ENCODE measurements at regions not wholly inside any gene's neighbourhood (a gene's known extent, or its start where the extent isn't known, plus 50 kb on each side); places are given as distances from the start of the nearest gene placed in this dataset.

- TF ChIP-seq ZFP36 (IDR thresholded peaks at IDR 0.05; ENCODE audit: borderline replicate concordance, partially characterized antibody): no peak
- no peak for TF ChIP-seq JUN (IDR thresholded peaks at IDR 0.05)
- no peak for TF ChIP-seq MAFK (IDR thresholded peaks at IDR 0.05; ENCODE audit: partially characterized antibody)
- TF ChIP-seq RCOR1 (IDR thresholded peaks at IDR 0.05; ENCODE audit: low read depth, low read length): no peak
- TF ChIP-seq RARB (CRISPR knock-in tag; IDR thresholded peaks at IDR 0.05): no peak
Measured at GRCh38 chr14:83607682-83608081, 1922.3 kb upstream of the FLRT2 start (continued).

DNA sequence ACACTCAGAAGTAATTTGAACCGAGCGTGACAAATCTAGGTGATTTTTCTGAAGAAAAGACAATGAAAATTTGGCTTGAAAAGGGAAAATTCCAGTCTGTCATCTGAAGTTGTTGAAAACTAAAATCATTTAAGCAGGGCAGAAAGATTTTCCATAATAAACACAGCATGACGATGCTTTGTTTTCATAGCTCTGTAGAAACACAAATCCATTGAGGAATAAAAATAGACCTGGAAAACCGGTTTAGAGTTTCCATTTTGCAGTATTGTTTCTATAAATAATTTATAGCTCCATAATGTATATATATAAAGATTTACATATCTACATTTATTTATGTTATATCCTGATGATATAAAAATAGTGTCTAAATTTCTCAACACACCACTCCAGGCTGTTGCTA lies 1918.5 kb upstream of the FLRT2 start:
- POLR2A ChIA-PET: no interaction called here
- Histone ChIP-seq H3K9me3 (no peaks in the 10 kb centered on the region), H3K27ac (no peak overlapping the region), H3K4me2 (no peak overlapping the region), H3K4me1 (no peaks in the 10 kb centered on the region), H3K4me3 (no peak overlapping the region)
- CTCF ChIA-PET: no interaction called here
- WGBS (ENCODE audit: missing lambda C conversion rate): 29% methylated on average over 4 of the region's 4 CpGs
- FAIRE-seq: no peak
- ATAC-seq: no peak
- no peak for DNase-seq (ENCODE audit: low read depth in 1 of 2, low spot score in 1 of 2)
- TF ChIP-seq, protein P1, sequence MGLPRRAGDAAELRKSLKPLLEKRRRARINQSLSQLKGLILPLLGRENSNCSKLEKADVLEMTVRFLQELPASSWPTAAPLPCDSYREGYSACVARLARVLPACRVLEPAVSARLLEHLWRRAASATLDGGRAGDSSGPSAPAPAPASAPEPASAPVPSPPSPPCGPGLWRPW (IDR thresholded peaks at IDR 0.05): no peak
- no peak for TF ChIP-seq ZFP36 (IDR thresholded peaks at IDR 0.05; ENCODE audit: borderline replicate concordance, partially characterized antibody)
- TF ChIP-seq, protein P2, sequence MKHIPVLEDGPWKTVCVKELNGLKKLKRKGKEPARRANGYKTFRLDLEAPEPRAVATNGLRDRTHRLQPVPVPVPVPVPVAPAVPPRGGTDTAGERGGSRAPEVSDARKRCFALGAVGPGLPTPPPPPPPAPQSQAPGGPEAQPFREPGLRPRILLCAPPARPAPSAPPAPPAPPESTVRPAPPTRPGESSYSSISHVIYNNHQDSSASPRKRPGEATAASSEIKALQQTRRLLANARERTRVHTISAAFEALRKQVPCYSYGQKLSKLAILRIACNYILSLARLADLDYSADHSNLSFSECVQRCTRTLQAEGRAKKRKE (CRISPR knock-in tag; IDR thresholded peaks at IDR 0.05; ENCODE audit: low read depth): no peak
- TF ChIP-seq KDM1A (IDR thresholded peaks at IDR 0.05; ENCODE audit: low read depth): no peak
- TF ChIP-seq EP300 (IDR thresholded peaks at IDR 0.05): no peak
- TF ChIP-seq POLR2A (IDR thresholded peaks at IDR 0.05; ENCODE audit: low read length): no peak
- no peak for TF ChIP-seq HOXB13 (CRISPR knock-in tag; IDR thresholded peaks at IDR 0.05; ENCODE audit: low read depth)
- TF ChIP-seq RNF2 (IDR thresholded peaks at IDR 0.05; ENCODE audit: borderline replicate concordance, low read depth): no peak
- TF ChIP-seq HOXB5 (CRISPR knock-in tag; IDR thresholded peaks at IDR 0.05): no peak
- TF ChIP-seq HOXA7 (CRISPR knock-in tag; IDR thresholded peaks at IDR 0.05): no peak
- no peak for TF ChIP-seq MYC (IDR thresholded peaks at IDR 0.05; ENCODE audit: borderline replicate concordance, low read length)
- no peak for TF ChIP-seq NFE2L2 (conservative IDR thresholded peaks at IDR 0.05; ENCODE audit: low read length)
- no peak for TF ChIP-seq RAD21 (conservative IDR thresholded peaks at IDR 0.05 in 1 of 2, IDR thresholded peaks at IDR 0.05 in 1 of 2)

DNA sequence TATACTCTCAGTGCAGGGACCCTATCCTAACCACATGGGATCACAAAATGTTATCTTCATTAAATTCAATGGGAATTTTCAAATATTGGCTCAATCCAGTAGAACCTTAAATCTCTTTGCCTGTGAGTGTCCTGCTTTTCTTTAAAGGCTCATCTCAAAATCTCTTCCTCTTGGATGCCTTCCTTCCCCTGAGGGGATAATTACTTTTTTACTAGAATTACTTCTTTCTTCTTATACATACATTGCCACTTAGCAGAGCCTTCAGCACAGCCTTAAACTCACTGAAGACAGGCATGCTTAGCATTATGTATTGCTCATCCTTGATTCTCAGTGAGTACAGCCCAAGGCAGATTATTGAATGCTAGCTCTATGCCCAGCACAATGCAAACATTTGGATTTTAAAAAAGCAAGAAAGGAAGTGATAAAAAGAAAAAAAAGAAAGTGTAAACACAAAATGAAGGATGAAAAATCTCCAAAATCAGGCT lies 1918.0 kb upstream of the FLRT2 start:
- FAIRE-seq (no peak), DNase-seq (ENCODE audit: low read depth in 1 of 2, low spot score in 1 of 2) (no peak), ATAC-seq (no peak)
- Histone ChIP-seq H3K4me3 (no peak overlapping the region), H3K4me2 (no peak overlapping the region), H3K4me1 (no peaks in the 10 kb centered on the region), H3K9me3 (no peaks in the 10 kb centered on the region), H3K27ac (no peak overlapping the region)
- CTCF ChIA-PET: no interaction called here
- TF ChIP-seq CBX8 (IDR thresholded peaks at IDR 0.05) (no peak), HOXB5 (CRISPR knock-in tag; IDR thresholded peaks at IDR 0.05) (no peak), MAZ (IDR thresholded peaks at IDR 0.05; ENCODE audit: borderline replicate concordance, low read depth, low read length) (no peak), ZNF302 (CRISPR knock-in tag; IDR thresholded peaks at IDR 0.05) (no peak), MYC (IDR thresholded peaks at IDR 0.05; ENCODE audit: borderline replicate concordance, low read length) (no peak), HEYL (CRISPR knock-in tag; IDR thresholded peaks at IDR 0.05) (no peak), RCOR1 (IDR thresholded peaks at IDR 0.05; ENCODE audit: low read depth, low read length) (no peak), POLR2AphosphoS2 (conservative IDR thresholded peaks at IDR 0.05; ENCODE audit: low read length) (no peak), RARB (CRISPR knock-in tag; IDR thresholded peaks at IDR 0.05) (no peak), JUN (IDR thresholded peaks at IDR 0.05) (no peak), PHF8 (IDR thresholded peaks at IDR 0.05; ENCODE audit: borderline replicate concordance, low read depth) (no peak), ESRRA (IDR thresholded peaks at IDR 0.05; ENCODE audit: borderline replicate concordance, low read length) (no peak), HMGXB4 (CRISPR knock-in tag; IDR thresholded peaks at IDR 0.05; ENCODE audit: borderline replicate concordance) (no peak)
- TF ChIP-seq, protein P2 (CRISPR knock-in tag; IDR thresholded peaks at IDR 0.05; ENCODE audit: low read depth): no peak
- TF ChIP-seq, protein P3, sequence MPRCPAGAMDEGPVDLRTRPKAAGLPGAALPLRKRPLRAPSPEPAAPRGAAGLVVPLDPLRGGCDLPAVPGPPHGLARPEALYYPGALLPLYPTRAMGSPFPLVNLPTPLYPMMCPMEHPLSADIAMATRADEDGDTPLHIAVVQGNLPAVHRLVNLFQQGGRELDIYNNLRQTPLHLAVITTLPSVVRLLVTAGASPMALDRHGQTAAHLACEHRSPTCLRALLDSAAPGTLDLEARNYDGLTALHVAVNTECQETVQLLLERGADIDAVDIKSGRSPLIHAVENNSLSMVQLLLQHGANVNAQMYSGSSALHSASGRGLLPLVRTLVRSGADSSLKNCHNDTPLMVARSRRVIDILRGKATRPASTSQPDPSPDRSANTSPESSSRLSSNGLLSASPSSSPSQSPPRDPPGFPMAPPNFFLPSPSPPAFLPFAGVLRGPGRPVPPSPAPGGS (IDR thresholded peaks at IDR 0.05): no peak
- POLR2A ChIA-PET: no interaction called here
